Ovary (tissue), 3 donors: ENCODE measurements at regions not wholly inside any gene's neighbourhood (a gene's known extent, or its start where the extent isn't known, plus 50 kb on each side); places are given as distances from the start of the nearest gene placed in this dataset.

Experiments used
- POLR2A ChIP-seq: fragments of 450-650 bp; IDR thresholded peaks from one replicate; pipeline ENCODE4 v1.6.1; 2017; ENCODE audit warnings: antibody characterized with exemption, mild to moderate bottlenecking, moderate library complexity
- TF ChIP-seq, protein P1 (sequence below), 3 donors: fragments of 450-650 bp in 2 of 3; fragments of 200-600 bp in 1 of 3; IDR thresholded peaks; one replicate each; pipeline versions ENCODE4 v1.5.1 to v1.8.0; 2016 to 2022; ENCODE audit warnings: antibody characterized with exemption in 3 of 3, mild to moderate bottlenecking in 1 of 3
- donor health status: DM: no; HTN: no; CAD: no.

DNA sequence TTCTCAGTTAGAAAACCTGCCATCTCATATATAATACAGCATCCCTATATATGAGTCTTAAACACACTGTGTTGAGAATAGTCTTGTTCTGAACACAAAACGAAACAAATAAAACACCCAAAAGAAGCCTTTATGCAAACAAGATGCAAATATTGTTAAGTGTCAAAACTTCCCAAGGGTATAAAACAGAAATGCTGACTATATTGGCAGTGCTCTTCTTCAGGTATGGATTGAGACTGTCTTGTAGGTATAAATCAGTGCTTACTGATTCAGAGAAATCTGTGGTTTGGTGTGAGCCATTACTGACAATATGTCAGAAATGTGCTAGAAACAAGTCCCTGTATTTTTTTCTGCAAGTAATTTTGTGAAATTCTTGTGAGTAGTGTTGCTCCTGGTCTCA lies 82.8 kb upstream of the CTSO start:
- TF ChIP-seq, protein P1, sequence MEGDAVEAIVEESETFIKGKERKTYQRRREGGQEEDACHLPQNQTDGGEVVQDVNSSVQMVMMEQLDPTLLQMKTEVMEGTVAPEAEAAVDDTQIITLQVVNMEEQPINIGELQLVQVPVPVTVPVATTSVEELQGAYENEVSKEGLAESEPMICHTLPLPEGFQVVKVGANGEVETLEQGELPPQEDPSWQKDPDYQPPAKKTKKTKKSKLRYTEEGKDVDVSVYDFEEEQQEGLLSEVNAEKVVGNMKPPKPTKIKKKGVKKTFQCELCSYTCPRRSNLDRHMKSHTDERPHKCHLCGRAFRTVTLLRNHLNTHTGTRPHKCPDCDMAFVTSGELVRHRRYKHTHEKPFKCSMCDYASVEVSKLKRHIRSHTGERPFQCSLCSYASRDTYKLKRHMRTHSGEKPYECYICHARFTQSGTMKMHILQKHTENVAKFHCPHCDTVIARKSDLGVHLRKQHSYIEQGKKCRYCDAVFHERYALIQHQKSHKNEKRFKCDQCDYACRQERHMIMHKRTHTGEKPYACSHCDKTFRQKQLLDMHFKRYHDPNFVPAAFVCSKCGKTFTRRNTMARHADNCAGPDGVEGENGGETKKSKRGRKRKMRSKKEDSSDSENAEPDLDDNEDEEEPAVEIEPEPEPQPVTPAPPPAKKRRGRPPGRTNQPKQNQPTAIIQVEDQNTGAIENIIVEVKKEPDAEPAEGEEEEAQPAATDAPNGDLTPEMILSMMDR (IDR thresholded peaks at IDR 0.05) = no peak
- TF ChIP-seq POLR2A = no peak
